Astrocyte (in vitro differentiated cells and primary cell): ENCODE measurements at regions not wholly inside any gene's neighbourhood (a gene's known extent, or its start where the extent isn't known, plus 50 kb on each side); places are given as distances from the start of the nearest gene placed in this dataset.
"Not testable (repeated sequence)": the region's sequence is repeated elsewhere in the genome, so short reads cannot be mapped to it uniquely, and the experiment has no call there.

Experiments used
- DNase-seq: peaks from one replicate; pipeline ENCODE4 v3.0.0-alpha.2; 2010; ENCODE audit warnings: low read depth
- FAIRE-seq: peaks from 2 replicates; lab custom pipeline; 2011; peaks lifted over from hg19 to GRCh38; lab: Jason Lieb, UNC
- H2AFZ ChIP-seq: 2 replicates; pipeline ENCODE4 v1.6.0; 2012; ENCODE audit warnings: low read depth, low read length, inconsistent platforms
- H3K27ac ChIP-seq: 2 replicates; pipeline ENCODE4 v1.5.1; 2011; ENCODE audit warnings: low read depth, low read length, inconsistent platforms
- H3K27me3 ChIP-seq: 2 replicates; pipeline ENCODE4 v1.6.0; 2011; ENCODE audit warnings: low read length, inconsistent platforms; ENCODE audit not compliant: insufficient read depth
- H3K36me3 ChIP-seq: 2 replicates; pipeline ENCODE4 v1.5.1; 2011; ENCODE audit warnings: low read length, inconsistent platforms; ENCODE audit not compliant: insufficient read depth
- H3K4me1 ChIP-seq: 2 replicates; pipeline ENCODE4 v1.5.1; 2011; ENCODE audit warnings: low read length, inconsistent platforms; ENCODE audit not compliant: insufficient read depth
- H3K4me2 ChIP-seq: 2 replicates; pipeline ENCODE4 v1.6.0; 2012; ENCODE audit warnings: low read length, inconsistent platforms
- H3K4me3 ChIP-seq: 2 replicates; pipeline ENCODE4 v1.5.1; 2011; ENCODE audit warnings: low read depth, mild to moderate bottlenecking, low read length, inconsistent platforms; ENCODE audit not compliant: insufficient read depth
- H3K79me2 ChIP-seq: 2 replicates; pipeline ENCODE4 v1.6.0; 2012; ENCODE audit warnings: mild to moderate bottlenecking, low read length, inconsistent platforms; ENCODE audit not compliant: insufficient read depth
- H3K9ac ChIP-seq: 2 replicates; pipeline ENCODE4 v1.6.0; 2012; ENCODE audit warnings: mild to moderate bottlenecking, low read length, inconsistent platforms
- H3K9me3 ChIP-seq: 2 replicates; pipeline ENCODE4 v1.5.1; 2012; ENCODE audit warnings: low read depth, mild to moderate bottlenecking, low read length, inconsistent platforms; ENCODE audit not compliant: insufficient read depth
- H4K20me1 ChIP-seq: 2 replicates; pipeline ENCODE4 v1.6.0; 2012; ENCODE audit warnings: low read length, inconsistent platforms; ENCODE audit not compliant: insufficient read depth
- H3K27ac Mint-ChIP-seq: one replicate; pipeline ENCODE4 v1.8.0; 2021; ENCODE audit warnings: mild to moderate bottlenecking, mixed read lengths; ENCODE audit not compliant: unreplicated experiment
- H3K27me3 Mint-ChIP-seq: one replicate; pipeline ENCODE4 v1.8.0; 2021; ENCODE audit warnings: low read depth, mixed read lengths; ENCODE audit not compliant: unreplicated experiment
- H3K36me3 Mint-ChIP-seq: one replicate; pipeline ENCODE4 v1.8.0; 2021; ENCODE audit warnings: low read depth, mixed read lengths; ENCODE audit not compliant: unreplicated experiment
- H3K4me1 Mint-ChIP-seq: one replicate; pipeline ENCODE4 v1.8.0; 2021; ENCODE audit warnings: low read depth, mixed read lengths; ENCODE audit not compliant: unreplicated experiment
- H3K4me3 Mint-ChIP-seq: one replicate; pipeline ENCODE4 v1.8.0; 2021; ENCODE audit warnings: mild to moderate bottlenecking, moderate library complexity, mixed read lengths; ENCODE audit not compliant: unreplicated experiment
- H3K9me3 Mint-ChIP-seq: one replicate; pipeline ENCODE4 v1.8.0; 2021; ENCODE audit warnings: mild to moderate bottlenecking, mixed read lengths; ENCODE audit not compliant: unreplicated experiment

DNA sequence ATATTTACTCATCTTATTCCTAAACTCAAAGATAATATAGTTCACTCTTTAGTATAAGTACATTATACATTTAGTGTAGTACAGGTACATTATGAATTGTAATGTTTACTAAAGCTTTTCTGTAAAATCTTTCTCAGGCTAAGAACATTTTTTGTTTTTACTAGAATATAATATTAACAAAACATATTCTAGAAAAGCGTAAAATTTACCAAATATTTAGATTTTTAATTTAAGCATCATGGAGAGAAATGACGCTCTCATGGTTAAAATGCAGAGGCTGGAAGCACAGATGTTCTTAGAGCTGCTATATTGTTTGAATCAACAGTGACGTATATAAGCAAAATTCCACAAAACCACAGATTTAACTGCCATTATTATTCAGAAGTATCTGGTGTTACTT is 54.7 kb upstream of the NBPF15 start:
- H3K4me1 ChIP-seq, H3K27ac Mint-ChIP-seq, H3K9ac ChIP-seq, H3K4me2 ChIP-seq, H3K27me3 ChIP-seq, H3K27me3 Mint-ChIP-seq, FAIRE-seq, H4K20me1 ChIP-seq, H3K9me3 Mint-ChIP-seq, H3K4me1 Mint-ChIP-seq, DNase-seq, H3K36me3 Mint-ChIP-seq, H3K4me3 Mint-ChIP-seq, H3K4me3 ChIP-seq, H3K79me2 ChIP-seq, H3K36me3 ChIP-seq, H2AFZ ChIP-seq, H3K9me3 ChIP-seq: not testable (repeated sequence)
- H3K27ac ChIP-seq: peak overlapping the region; percentile 33

- not testable (repeated sequence) for H3K4me2 ChIP-seq, H3K9ac ChIP-seq, H3K79me2 ChIP-seq, H3K4me1 ChIP-seq, H3K9me3 Mint-ChIP-seq, H2AFZ ChIP-seq, H3K4me3 ChIP-seq, H3K4me1 Mint-ChIP-seq, H3K27me3 ChIP-seq, FAIRE-seq, H3K27me3 Mint-ChIP-seq, H4K20me1 ChIP-seq, H3K36me3 ChIP-seq, H3K27ac ChIP-seq, H3K9me3 ChIP-seq, H3K36me3 Mint-ChIP-seq, H3K4me3 Mint-ChIP-seq, H3K27ac Mint-ChIP-seq
- DNase-seq: peak; percentile 1
Measured at GRCh38 chr1:144516906-144517305, 55.4 kb upstream of the NBPF15 start.

DNA sequence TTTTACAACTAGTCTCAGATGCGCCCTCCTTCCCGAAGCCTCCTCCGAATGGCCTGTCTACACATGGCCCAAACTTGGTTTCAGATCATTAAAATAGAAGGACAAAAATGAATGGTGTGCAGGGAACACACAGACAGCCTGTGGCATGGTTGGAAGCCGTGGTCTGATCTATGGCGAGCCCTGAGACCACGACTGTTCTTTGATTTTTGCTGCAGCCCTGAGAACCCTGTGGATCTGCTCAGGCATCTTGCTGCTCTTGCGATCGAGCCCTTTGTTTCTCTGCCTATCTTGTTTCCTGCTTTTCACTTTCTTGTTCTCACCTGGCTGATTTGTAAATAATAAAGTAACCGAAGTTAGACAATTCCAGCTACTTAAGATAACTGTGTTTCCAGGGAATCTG is 57.0 kb upstream of the NBPF15 start:
- not testable (repeated sequence) for H3K27ac ChIP-seq, H3K4me3 Mint-ChIP-seq, H3K9me3 Mint-ChIP-seq, FAIRE-seq, H2AFZ ChIP-seq, H3K4me3 ChIP-seq, H4K20me1 ChIP-seq, H3K79me2 ChIP-seq, H3K36me3 Mint-ChIP-seq, H3K27me3 Mint-ChIP-seq, H3K27ac Mint-ChIP-seq, DNase-seq, H3K9ac ChIP-seq, H3K27me3 ChIP-seq, H3K36me3 ChIP-seq, H3K4me1 ChIP-seq, H3K9me3 ChIP-seq, H3K4me2 ChIP-seq, H3K4me1 Mint-ChIP-seq

DNA sequence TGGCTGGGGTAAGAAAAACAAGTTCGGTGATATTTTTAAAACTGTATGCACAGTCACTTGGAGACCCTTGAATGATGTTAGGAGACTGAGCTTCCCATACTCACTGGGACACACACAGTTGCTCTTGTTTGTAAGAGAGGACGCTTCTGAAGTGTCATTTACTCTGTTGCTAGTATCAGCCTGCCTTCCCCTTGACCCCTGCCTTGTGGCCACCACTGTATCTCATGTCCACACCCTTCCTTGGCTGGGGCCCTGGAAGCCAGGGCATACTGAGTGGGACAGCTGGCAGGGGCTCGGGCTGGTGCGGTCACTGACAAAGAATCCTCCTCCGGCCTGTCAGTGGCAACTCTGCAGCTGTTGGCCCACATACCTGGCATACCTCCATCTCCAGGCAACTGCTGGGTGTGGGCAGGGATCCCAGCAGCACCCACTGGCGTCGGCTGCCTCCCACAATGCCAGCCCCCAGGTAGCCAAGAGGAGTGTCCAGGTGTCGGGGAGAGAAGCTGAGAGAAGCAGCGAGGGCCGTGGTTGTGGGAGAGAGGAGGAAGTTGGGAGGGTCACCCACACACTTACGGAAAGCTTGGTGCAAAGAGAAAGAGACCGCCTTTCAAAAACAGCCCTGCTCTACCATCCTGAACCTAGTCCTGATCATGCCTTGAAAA is 58.2 kb upstream of the NBPF15 start:
- H3K9me3 ChIP-seq, H2AFZ ChIP-seq, DNase-seq, FAIRE-seq, H4K20me1 ChIP-seq, H3K36me3 ChIP-seq, H3K9ac ChIP-seq, H3K79me2 ChIP-seq, H3K27me3 ChIP-seq, H3K4me3 ChIP-seq, H3K4me1 Mint-ChIP-seq, H3K4me1 ChIP-seq, H3K4me2 ChIP-seq, H3K27ac ChIP-seq, H3K4me3 Mint-ChIP-seq, H3K36me3 Mint-ChIP-seq, H3K27me3 Mint-ChIP-seq, H3K9me3 Mint-ChIP-seq: not testable (repeated sequence)
- H3K27ac Mint-ChIP-seq: peak overlapping the region; percentile 18

- H3K9me3 Mint-ChIP-seq, H3K27me3 Mint-ChIP-seq, FAIRE-seq, H3K36me3 ChIP-seq, H3K9me3 ChIP-seq, H3K27me3 ChIP-seq, H3K36me3 Mint-ChIP-seq, H3K79me2 ChIP-seq, H4K20me1 ChIP-seq, H3K4me1 Mint-ChIP-seq, H3K4me1 ChIP-seq: not testable (repeated sequence)
- Histone ChIP-seq H3K4me3 (peak overlapping the region; percentile 28), H2AFZ (peak overlapping the region; percentile 77), H3K9ac (peak overlapping the region; percentile 83), H3K27ac (peak overlapping the region; percentile 77), H3K4me2 (peak overlapping the region; percentile 75)
- Mint-ChIP-seq H3K4me3 (peak overlapping the region; percentile 60), H3K27ac (peak overlapping the region; percentile 93)
- DNase-seq: peak; percentile 50
Measured at GRCh38 chr1:144523661-144524407, 62.4 kb upstream of the NBPF15 start.
